GM12878 (cell line): ENCODE measurements at regions not wholly inside any gene's neighbourhood (a gene's known extent, or its start where the extent isn't known, plus 50 kb on each side); places are given as distances from the start of the nearest gene placed in this dataset.

Experiments used
- ATAC-seq: fragments of 200-7000 bp; cut with Tn5 transposase; 3 replicates; pipeline ENCODE4 v1.9.1; 2020; ENCODE audit warnings: mild to moderate bottlenecking, moderate library complexity
- BruUV-seq: library from RNA; stranded (reverse); fragments of 400-500 nt; replicated peaks from 2 replicates; lab custom pipeline; 2021; lab: Mats Ljungman, UMichigan
- CTCF ChIA-PET: fragments of 300-600 bp; sonication (Branson Sonifier 250); formaldehyde crosslinking; extraction: SDS; loops from one replicate; lab custom pipeline; 2021; ENCODE audit warnings: inconsistent platforms; lab: Yijun Ruan, JAX
- POLR2A ChIA-PET: fragments of 350-600 bp; formaldehyde crosslinking; extraction: SDS; loops from one replicate; lab custom pipeline; 2021; ENCODE audit warnings: inconsistent platforms; lab: Charles Lee
- RAD21 ChIA-PET: fragments of 300-600 bp; sonication (Branson Sonifier 250); formaldehyde crosslinking; loops from one replicate; lab custom pipeline; 2023; ENCODE audit warnings: antibody characterized with exemption; ENCODE audit not compliant: unreplicated experiment; lab: Charles Lee
- SMC1A ChIA-PET: fragments of 300-600 bp; sonication (Branson Sonifier 250); formaldehyde crosslinking; loops from one replicate; lab custom pipeline; 2023; ENCODE audit not compliant: unreplicated experiment, uncharacterized antibody; lab: Charles Lee
- DNase-seq: peaks from one replicate; pipeline ENCODE4 v3.0.0-alpha.2; 2011; ENCODE audit warnings: low read depth, low spot score
- FAIRE-seq: peaks from 3 replicates; lab custom pipeline; 2011; peaks lifted over from hg19 to GRCh38; lab: Jason Lieb, UNC
- H2AFZ ChIP-seq: 2 replicates; pipeline ENCODE4 v1.6.0; 2011; ENCODE audit warnings: low read depth, low read length, control low read depth; ENCODE audit not compliant: control insufficient read depth
- H3K27ac ChIP-seq: 2 replicates; pipeline ENCODE4 v1.5.1; 2011; ENCODE audit warnings: control low read depth; ENCODE audit not compliant: control insufficient read depth, insufficient read depth
- H3K27me3 ChIP-seq, 2 experiments: replicated peaks in 1 of 2; 2 replicates each; pipeline versions ENCODE4 v1.6.0 to v1.6.1; 2011; ENCODE audit warnings: low read length in 1 of 2; ENCODE audit not compliant: control insufficient read depth in 2 of 2, insufficient read depth in 2 of 2
- H3K36me3 ChIP-seq, 2 experiments: 2 replicates each; pipeline ENCODE4 v1.5.1; 2011; ENCODE audit warnings: low read length in 1 of 2; ENCODE audit not compliant: control insufficient read depth in 2 of 2, insufficient read depth in 2 of 2
- H3K4me1 ChIP-seq: 2 replicates; pipeline ENCODE4 v1.6.1; 2011; ENCODE audit warnings: mild to moderate bottlenecking, low read length, moderate library complexity, mixed read lengths; ENCODE audit not compliant: control insufficient read depth, insufficient read depth
- H3K4me2 ChIP-seq: 2 replicates; pipeline ENCODE4 v1.6.0; 2011; ENCODE audit warnings: control low read depth; ENCODE audit not compliant: control insufficient read depth, insufficient read depth
- H3K4me3 ChIP-seq: fragments of 200-600 bp; sonication (generic); 2 replicates; pipeline ENCODE4 v1.5.1; 2016
- H3K79me2 ChIP-seq: 2 replicates; pipeline ENCODE4 v1.6.0; 2011; ENCODE audit warnings: low read length; ENCODE audit not compliant: control insufficient read depth, insufficient read depth
- H3K9ac ChIP-seq: 2 replicates; pipeline ENCODE4 v1.8.0; 2011; ENCODE audit warnings: low read length, control low read depth, mixed read lengths; ENCODE audit not compliant: control insufficient read depth, insufficient read depth
- H3K9me3 ChIP-seq: replicated peaks from 3 replicates; pipeline ENCODE4 v1.5.1; 2011; ENCODE audit warnings: mild to moderate bottlenecking, low read length; ENCODE audit not compliant: control insufficient read depth, insufficient read depth
- H4K20me1 ChIP-seq: 2 replicates; pipeline ENCODE4 v1.6.0; 2011; ENCODE audit not compliant: control insufficient read depth, insufficient read depth
- BCLAF1 ChIP-seq: fragments of 450-650 bp; IDR thresholded peaks from 2 replicates; pipeline ENCODE4 v1.6.1; 2017; ENCODE audit warnings: antibody characterized with exemption, mild to moderate bottlenecking, moderate library complexity
- CHD1 ChIP-seq: IDR thresholded peaks from 2 replicates; pipeline ENCODE4 v1.6.1; 2012; ENCODE audit warnings: low read depth, low read length, improper control_type of control experiment
- CREB1 ChIP-seq: IDR thresholded peaks from 2 replicates; pipeline ENCODE4 v1.6.1; 2012; ENCODE audit warnings: low read depth, mild to moderate bottlenecking, inconsistent platforms
- ETV6 ChIP-seq, 2 experiments: fragments of 450-650 bp in 1 of 2; IDR thresholded peaks in 1 of 2; conservative IDR thresholded peaks in 1 of 2; 2 replicates each; pipeline ENCODE4 v1.6.1; 2014; ENCODE audit warnings: antibody characterized with exemption in 1 of 2, borderline replicate concordance in 1 of 2, low read depth in 1 of 2, mild to moderate bottlenecking in 1 of 2, moderate library complexity in 1 of 2
- EZH2 ChIP-seq: IDR thresholded peaks from 2 replicates; pipeline ENCODE4 v1.6.1; 2012; ENCODE audit warnings: low read depth, mild to moderate bottlenecking, control low read depth, inconsistent platforms, low read length, borderline replicate concordance; ENCODE audit not compliant: control insufficient read depth
- FOS ChIP-seq: IDR thresholded peaks from 3 replicates; pipeline ENCODE4 v1.6.1; 2011; ENCODE audit warnings: borderline replicate concordance; ENCODE audit not compliant: insufficient read length; ENCODE audit errors: extremely low read depth
- IRF3 ChIP-seq: fragments of 450-650 bp; IDR thresholded peaks from 2 replicates; pipeline ENCODE4 v1.6.1; 2014; ENCODE audit warnings: mild to moderate bottlenecking
- IRF5 ChIP-seq: fragments of 450-650 bp; IDR thresholded peaks from 2 replicates; pipeline ENCODE4 v1.6.1; 2017; ENCODE audit warnings: borderline replicate concordance
- NFXL1 ChIP-seq: fragments of 450-650 bp; IDR thresholded peaks from 2 replicates; pipeline ENCODE4 v1.6.1; 2017; ENCODE audit warnings: antibody characterized with exemption, mild to moderate bottlenecking, borderline replicate concordance
- PBX3 ChIP-seq: IDR thresholded peaks from 2 replicates; pipeline ENCODE4 v1.6.1; 2011; ENCODE audit warnings: mild to moderate bottlenecking, low read depth, low read length, moderate library complexity; ENCODE audit not compliant: insufficient replicate concordance
- RCOR1 ChIP-seq: conservative IDR thresholded peaks from 2 replicates; pipeline ENCODE4 v1.6.1; 2012; ENCODE audit warnings: low read depth, low read length, improper control_type of control experiment
- SP1 ChIP-seq: IDR thresholded peaks from one replicate; pipeline ENCODE4 v1.6.1; 2011; ENCODE audit warnings: low read depth, low read length
- SUPT20H ChIP-seq: IDR thresholded peaks from 2 replicates; pipeline ENCODE4 v1.6.1; 2011; ENCODE audit warnings: low read depth, mild to moderate bottlenecking, low read length, moderate library complexity, borderline replicate concordance; ENCODE audit not compliant: control insufficient read depth
- TCF3 ChIP-seq: IDR thresholded peaks from 2 replicates; pipeline ENCODE4 v1.6.1; 2012; ENCODE audit warnings: low read depth, mild to moderate bottlenecking, low read length, borderline replicate concordance; ENCODE audit not compliant: insufficient read depth
- USF2 ChIP-seq: IDR thresholded peaks from 2 replicates; pipeline ENCODE4 v1.6.1; 2011; ENCODE audit warnings: low read depth, low read length, improper control_type of control experiment, borderline replicate concordance
- ZZZ3 ChIP-seq: IDR thresholded peaks from 2 replicates; pipeline ENCODE4 v1.6.1; 2011; ENCODE audit warnings: low read depth; ENCODE audit not compliant: control insufficient read depth, insufficient read length
- WGBS: methylation state at CpG from one replicate; pipeline ENCODE4 v1.1.6; 2016; ENCODE audit warnings: low lambda C conversion rate; ENCODE audit not compliant: insufficient replicate concordance, insufficient coverage; ENCODE audit errors: missing lambda C conversion rate; 5-methylcytosine and 5-hydroxymethylcytosine counted together
- in situ Hi-C: fragments of 300-500 bp; cut with MboI; formaldehyde crosslinking; loops from 9 replicates; pipeline ENCODE4 v1.14.3; 2018; ENCODE audit warnings: mixed read lengths
- intact Hi-C: fragments of 100-400 bp; cut with micrococcal nuclease; formaldehyde crosslinking; loops from one replicate; pipeline ENCODE4 v1.14.2; 2022; ENCODE audit not compliant: unreplicated experiment

- TF ChIP-seq BCLAF1 (no peak), TCF3 (no peak), IRF3 (no peak), ETV6 (conservative IDR thresholded peaks at IDR 0.05 in 1 of 2, IDR thresholded peaks at IDR 0.05 in 1 of 2; ENCODE audit: borderline replicate concordance in 1 of 2, low read depth in 1 of 2) (no peak), FOS (no peak), CHD1 (no peak), ZZZ3 (no peak), NFXL1 (no peak)
Measured at GRCh38 chr13:34214686-34215085, 396.7 kb downstream of the RFC3 start (continued).

GRCh38 chr13:34216256-34216655 is 398.3 kb downstream of the RFC3 start:
- H3K27ac ChIP-seq, result no peak overlapping the region
- BruUV-seq, result no TSS peak
- in situ Hi-C loops (no loop called here), intact Hi-C loops (no loop called here)
- no peaks in the 10 kb centered on the region for H3K27me3 ChIP-seq
- H3K4me1 ChIP-seq, result no peaks in the 10 kb centered on the region
- RAD21 ChIA-PET, result no interaction called here
- H3K4me2 ChIP-seq, result no peak overlapping the region
- H2AFZ ChIP-seq, result no peak overlapping the region
- H3K4me3 ChIP-seq, result no peak overlapping the region
- FAIRE-seq, result no peak
- no peaks in the 10 kb centered on the region for H3K9me3 ChIP-seq
- DNase-seq, result no peak
- SMC1A ChIA-PET, result no interaction called here
- H3K79me2 ChIP-seq, result no peaks in the 10 kb centered on the region
- ATAC-seq, result no peak
- H3K36me3 ChIP-seq, result no peaks in the 10 kb centered on the region
- CTCF ChIA-PET, result no interaction called here
- H4K20me1 ChIP-seq, result no peaks in the 10 kb centered on the region
- POLR2A ChIA-PET, result no interaction called here
- H3K9ac ChIP-seq, result no peak overlapping the region
- 46% methylated on average over 4 of the region's 4 CpGs for WGBS
- no peak for TF ChIP-seq SUPT20H
- TF ChIP-seq RCOR1, result no peak
- no peak for TF ChIP-seq USF2
- TF ChIP-seq EZH2, result no peak
- TF ChIP-seq PBX3, result no peak
- no peak for TF ChIP-seq SP1
- TF ChIP-seq IRF5, result no peak
- no peak for TF ChIP-seq CREB1
